CD14-positive monocyte (primary cell): ENCODE measurements at regions not wholly inside any gene's neighbourhood (a gene's known extent, or its start where the extent isn't known, plus 50 kb on each side); places are given as distances from the start of the nearest gene placed in this dataset.
A peak's percentile ranks its signal among the peaks of the same experiment; 100 is the strongest.

Source experiments
- DNase-seq, 3 donors: peaks; one replicate each; pipeline ENCODE4 v3.0.0-alpha.2; 2011 to 2022
- H2AFZ ChIP-seq: 2 replicates; pipeline ENCODE4 v1.6.0; 2012; ENCODE audit warnings: mild to moderate bottlenecking, low read depth, low read length, inconsistent platforms; ENCODE audit not compliant: insufficient read depth, poor library complexity, severe bottlenecking
- H3K27ac ChIP-seq, 2 donors: 1 replicate in 1 of 2; 2 replicates in 1 of 2; pipeline ENCODE4 v1.5.1; 2012 to 2013; ENCODE audit warnings: low read length in 2 of 2, control low read depth in 1 of 2, inconsistent platforms in 1 of 2, low read depth in 1 of 2, mild to moderate bottlenecking in 1 of 2
- H3K27me3 ChIP-seq, 2 donors: one replicate each; pipeline versions ENCODE4 v1.6.0 to v1.6.1; 2011 to 2013; ENCODE audit warnings: low read length in 2 of 2; ENCODE audit not compliant: control insufficient read depth in 2 of 2, insufficient read depth in 2 of 2
- H3K36me3 ChIP-seq, 2 donors: replicated peaks in 1 of 2; 1 replicate in 1 of 2; 2 replicates in 1 of 2; pipeline versions ENCODE4 v1.5.1 to v1.6.1; 2012 to 2013; ENCODE audit warnings: low read length in 2 of 2, control low read depth in 1 of 2, inconsistent platforms in 1 of 2, mild to moderate bottlenecking in 1 of 2; ENCODE audit not compliant: insufficient read depth in 2 of 2, control insufficient read depth in 1 of 2
- H3K4me1 ChIP-seq, 2 donors: 1 replicate in 1 of 2; 2 replicates in 1 of 2; pipeline versions ENCODE4 v1.5.1 to v1.6.1; 2012 to 2013; ENCODE audit warnings: low read length in 2 of 2, control low read depth in 1 of 2, inconsistent platforms in 1 of 2, mild to moderate bottlenecking in 1 of 2, moderate library complexity in 1 of 2; ENCODE audit not compliant: insufficient read depth in 2 of 2, control insufficient read depth in 1 of 2
- H3K4me2 ChIP-seq: replicated peaks from 2 replicates; pipeline ENCODE3; 2012; ENCODE audit warnings: low read length, moderate library complexity, mild to moderate bottlenecking; ENCODE audit not compliant: poor library complexity, severe bottlenecking; ENCODE audit errors: extremely low read depth
- H3K4me3 ChIP-seq, 3 experiments: fragments of 200-600 bp in 1 of 3; sonication (generic) in 1 of 3; replicated peaks in 1 of 3; 1 replicate in 2 of 3; 2 replicates in 1 of 3; pipeline ENCODE4 v1.5.1; 2011 to 2013; ENCODE audit warnings: low read length in 3 of 3, mild to moderate bottlenecking in 3 of 3, control low read depth in 2 of 3, low read depth in 2 of 3, inconsistent platforms in 1 of 3, moderate library complexity in 1 of 3
- H3K79me2 ChIP-seq: 2 replicates; pipeline ENCODE4 v1.6.0; 2012; ENCODE audit warnings: mild to moderate bottlenecking, control low read depth, inconsistent platforms, low read length, moderate library complexity; ENCODE audit not compliant: insufficient read depth
- H3K9ac ChIP-seq: 2 replicates; pipeline ENCODE4 v1.6.0; 2017; ENCODE audit warnings: low read length, mild to moderate bottlenecking; ENCODE audit not compliant: insufficient read depth, poor library complexity, severe bottlenecking
- H3K9me3 ChIP-seq, 2 donors: replicated peaks in 1 of 2; 1 replicate in 1 of 2; 2 replicates in 1 of 2; pipeline versions ENCODE4 v1.5.1 to v1.6.1; 2012 to 2013; ENCODE audit warnings: low read length in 2 of 2, control low read depth in 1 of 2; ENCODE audit not compliant: control insufficient read depth in 1 of 2, insufficient read depth in 1 of 2
- H4K20me1 ChIP-seq: 2 replicates; pipeline ENCODE4 v1.6.0; 2012; ENCODE audit warnings: mild to moderate bottlenecking, low read length, control low read depth, moderate library complexity; ENCODE audit not compliant: insufficient read depth
- H3K27ac Mint-ChIP-seq, 7 donors: one replicate each; pipeline ENCODE4 v1.8.0; 2020; ENCODE audit warnings: mild to moderate bottlenecking in 7 of 7, mixed read lengths in 7 of 7, moderate library complexity in 6 of 7, inconsistent platforms in 2 of 7
- H3K27me3 Mint-ChIP-seq, 3 donors: one replicate each; pipeline ENCODE4 v1.8.0; 2021 to 2022; ENCODE audit warnings: low read depth in 3 of 3, mild to moderate bottlenecking in 3 of 3, mixed read lengths in 3 of 3, moderate library complexity in 3 of 3, inconsistent platforms in 1 of 3
- H3K36me3 Mint-ChIP-seq, 2 donors: one replicate each; pipeline ENCODE4 v1.8.0; 2020; ENCODE audit warnings: mixed read lengths in 2 of 2, inconsistent platforms in 1 of 2, mild to moderate bottlenecking in 1 of 2
- H3K4me1 Mint-ChIP-seq: one replicate; pipeline ENCODE4 v1.8.0; 2020; ENCODE audit warnings: mild to moderate bottlenecking, mixed read lengths
- H3K4me3 Mint-ChIP-seq, 2 donors: one replicate each; pipeline ENCODE4 v1.8.0; 2020; ENCODE audit warnings: mild to moderate bottlenecking in 2 of 2, mixed read lengths in 2 of 2, moderate library complexity in 1 of 2
- H3K9me3 Mint-ChIP-seq, 7 donors: one replicate each; pipeline ENCODE4 v1.8.0; 2020 to 2022; ENCODE audit warnings: mixed read lengths in 7 of 7, mild to moderate bottlenecking in 6 of 7, moderate library complexity in 6 of 7, inconsistent platforms in 2 of 7
- CTCF ChIP-seq: fragments of 200-600 bp; IDR thresholded peaks from one replicate; pipeline ENCODE4 v1.8.0; 2022; ENCODE audit warnings: antibody characterized with exemption, mild to moderate bottlenecking
- WGBS: methylation state at CpG from one replicate; pipeline ENCODE4 v1.1.5; 2013; ENCODE audit warnings: missing lambda C conversion rate; ENCODE audit not compliant: insufficient coverage; 5-methylcytosine and 5-hydroxymethylcytosine counted together
- intact Hi-C, 2 donors: fragments of 100-400 bp; cut with micrococcal nuclease; formaldehyde crosslinking; loops; one replicate each; pipeline versions ENCODE4 v1.15.0 to v1.15.1; 2023

GRCh38 chr2:100752628-100753333 lies 67.2 kb upstream of the NPAS2 start:
- Mint-ChIP-seq H3K27ac (peak overlapping the region in 5 of 7 donors; percentile 19 to 84 (median 47)), H3K36me3 (no peaks in the 10 kb centered on the region), H3K27me3 (peaks cover 7 to 33% (median 16%) of the 10 kb centered on the region in 3 donors), H3K9me3 (peaks cover 1 to 10% (median 4%) of the 10 kb centered on the region in 7 donors), H3K4me1 (peaks cover 23% of the 10 kb centered on the region), H3K4me3 (no peak overlapping the region)
- no peaks in the 10 kb centered on the region for H3K36me3 ChIP-seq
- H3K79me2 ChIP-seq = no peaks in the 10 kb centered on the region
- peak; percentile 39 to 59 (median 50) for DNase-seq
- H3K4me2 ChIP-seq = no peak overlapping the region
- H3K27me3 ChIP-seq = peaks cover 3 to 9% of the 10 kb centered on the region in 2 donors
- H3K9me3 ChIP-seq = no peaks in the 10 kb centered on the region
- WGBS = no CpG with 5 or more reads among the region's 2 CpGs
- no peak overlapping the region for H2AFZ ChIP-seq
- no peak overlapping the region for H3K9ac ChIP-seq
- TF ChIP-seq CTCF = no peak
- H4K20me1 ChIP-seq = no peaks in the 10 kb centered on the region
- H3K27ac ChIP-seq = no peak overlapping the region
- no peak overlapping the region for H3K4me3 ChIP-seq
- intact Hi-C loops = no loop called here
- H3K4me1 ChIP-seq = peaks cover 9 to 17% of the 10 kb centered on the region in 2 donors

GRCh38 chr2:100753444-100753843 lies 66.5 kb upstream of the NPAS2 start:
- Histone ChIP-seq H3K79me2 (no peaks in the 10 kb centered on the region), H4K20me1 (no peaks in the 10 kb centered on the region), H3K27me3 (peaks cover 3 to 11% of the 10 kb centered on the region in 2 donors), H3K36me3 (no peaks in the 10 kb centered on the region), H3K4me2 (no peak overlapping the region), H3K27ac (no peak overlapping the region), H2AFZ (no peak overlapping the region), H3K4me1 (peaks cover 9 to 17% of the 10 kb centered on the region in 2 donors), H3K4me3 (no peak overlapping the region), H3K9ac (no peak overlapping the region), H3K9me3 (no peaks in the 10 kb centered on the region)
- H3K27ac Mint-ChIP-seq = no peak overlapping the region
- intact Hi-C loops = no loop called here
- peaks cover 20% of the 10 kb centered on the region for H3K4me1 Mint-ChIP-seq
- WGBS = 100% methylated on average over 1 of the region's 4 CpGs
- no peak overlapping the region for H3K4me3 Mint-ChIP-seq
- no peak for TF ChIP-seq CTCF
- no peaks in the 10 kb centered on the region for H3K36me3 Mint-ChIP-seq
- H3K27me3 Mint-ChIP-seq = peaks cover 3 to 27% (median 11%) of the 10 kb centered on the region in 3 donors
- no peak for DNase-seq
- H3K9me3 Mint-ChIP-seq = peaks cover 2 to 10% (median 4%) of the 10 kb centered on the region in 7 donors
